Body of pancreas (tissue), 4 donors: ENCODE measurements at regions not wholly inside any gene's neighbourhood (a gene's known extent, or its start where the extent isn't known, plus 50 kb on each side); places are given as distances from the start of the nearest gene placed in this dataset.

Experiments used
- CTCF ChIP-seq, 7 experiments: fragments of 450-650 bp in 4 of 7; fragments of 200-600 bp in 3 of 7; sonication (generic) in 3 of 7; IDR thresholded peaks; one replicate each; pipeline ENCODE4 v1.5.1; 2016 to 2019; ENCODE audit warnings: antibody characterized with exemption in 7 of 7
- POLR2A ChIP-seq, 3 donors: fragments of 450-650 bp; IDR thresholded peaks; one replicate each; pipeline ENCODE4 v1.6.1; 2016; ENCODE audit warnings: antibody characterized with exemption in 3 of 3, mild to moderate bottlenecking in 2 of 3

GRCh38 chr11:79492008-79492407, 51.2 kb upstream of the TENM4 start:
- TF ChIP-seq CTCF (IDR thresholded peaks at IDR 0.05) (no peak), POLR2A (IDR thresholded peaks at IDR 0.05) (no peak)
